Gastroesophageal sphincter (tissue), 4 donors: ENCODE measurements at regions not wholly inside any gene's neighbourhood (a gene's known extent, or its start where the extent isn't known, plus 50 kb on each side); places are given as distances from the start of the nearest gene placed in this dataset.

Source experiments
- ATAC-seq: fragments of 150-250 bp; one replicate; pipeline ENCODE4 v1.9.1; 2016; ENCODE audit warnings: mild to moderate bottlenecking, moderate library complexity
- H3K27ac ChIP-seq, 4 donors: fragments of 200-600 bp; sonication (generic) in 3 of 4; 1 replicate in 3 of 4; 2 replicates in 1 of 4; pipeline ENCODE4 v1.5.1; 2016 to 2019
- H3K27me3 ChIP-seq: fragments of 200-600 bp; sonication (generic); one replicate; pipeline ENCODE4 v1.5.1; 2019
- H3K36me3 ChIP-seq, 2 donors: fragments of 200-600 bp; sonication (generic); one replicate each; pipeline ENCODE4 v1.5.1; 2019; ENCODE audit warnings: control low read depth in 1 of 2
- H3K4me1 ChIP-seq, 3 donors: fragments of 200-600 bp; sonication (generic); 1 replicate in 2 of 3; 2 replicates in 1 of 3; pipeline ENCODE4 v1.5.1; 2016 to 2019; ENCODE audit warnings: control low read depth in 2 of 3
- H3K4me3 ChIP-seq, 2 donors: fragments of 200-600 bp; sonication (generic); one replicate each; pipeline ENCODE4 v1.5.1; 2019; ENCODE audit warnings: mild to moderate bottlenecking in 1 of 2, moderate library complexity in 1 of 2
- H3K9me3 ChIP-seq, 3 donors: fragments of 200-600 bp; sonication (generic); one replicate each; pipeline ENCODE4 v1.5.1; 2017 to 2019; ENCODE audit warnings: control low read depth in 2 of 3
- EP300 ChIP-seq: sonication (generic); formaldehyde crosslinking; IDR thresholded peaks from one replicate; pipeline ENCODE4 v1.6.1; 2017; ENCODE audit warnings: antibody characterized with exemption, mild to moderate bottlenecking
- POLR2A ChIP-seq, 2 donors: fragments of 450-650 bp; IDR thresholded peaks; one replicate each; pipeline ENCODE4 v1.6.1; 2017; ENCODE audit warnings: antibody characterized with exemption in 2 of 2, mild to moderate bottlenecking in 2 of 2, moderate library complexity in 1 of 2
- POLR2AphosphoS5 ChIP-seq: sonication (generic); formaldehyde crosslinking; IDR thresholded peaks from one replicate; pipeline ENCODE4 v1.6.1; 2017; ENCODE audit warnings: antibody characterized with exemption
- WGBS, 2 donors: methylation state at CpG; one replicate each; pipeline ENCODE4 v1.1.5; 2018; ENCODE audit warnings: low coverage in 1 of 2; 5-methylcytosine and 5-hydroxymethylcytosine counted together
- TF ChIP-seq, protein P1 (sequence below), 4 experiments: fragments of 200-600 bp in 2 of 4; fragments of 450-650 bp in 2 of 4; sonication (generic) in 1 of 4; IDR thresholded peaks; one replicate each; pipeline ENCODE4 v1.5.1; 2017 to 2019; ENCODE audit warnings: antibody characterized with exemption in 4 of 4, mild to moderate bottlenecking in 2 of 4, moderate library complexity in 2 of 4

DNA sequence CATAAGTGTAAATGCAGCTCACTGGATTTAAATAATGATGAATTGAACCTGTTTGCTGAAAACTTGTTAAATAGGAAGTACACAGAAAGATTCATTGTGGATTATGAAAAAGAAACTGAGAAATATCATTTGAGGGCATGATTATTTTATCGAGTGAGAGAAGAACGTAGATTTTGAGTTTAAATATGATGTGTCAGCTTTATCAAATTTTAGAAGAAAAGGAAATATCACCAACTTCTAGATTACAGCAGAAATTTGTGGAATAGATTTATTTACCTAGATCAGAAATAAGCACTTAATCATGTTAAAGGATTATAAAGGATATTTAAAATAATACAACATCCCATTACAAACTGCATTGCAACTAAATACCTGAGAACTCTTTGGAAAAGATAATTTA is 315.5 kb downstream of the ZPLD1 start:
- Histone ChIP-seq H3K27me3 (no peaks in the 10 kb centered on the region), H3K4me1 (no peaks in the 10 kb centered on the region), H3K36me3 (no peaks in the 10 kb centered on the region), H3K4me3 (no peak overlapping the region), H3K27ac (no peak overlapping the region), H3K9me3 (no peaks in the 10 kb centered on the region)
- ATAC-seq: no peak
- TF ChIP-seq POLR2AphosphoS5 (no peak), EP300 (no peak), POLR2A (IDR thresholded peaks at IDR 0.05) (no peak)
- TF ChIP-seq, protein P1, sequence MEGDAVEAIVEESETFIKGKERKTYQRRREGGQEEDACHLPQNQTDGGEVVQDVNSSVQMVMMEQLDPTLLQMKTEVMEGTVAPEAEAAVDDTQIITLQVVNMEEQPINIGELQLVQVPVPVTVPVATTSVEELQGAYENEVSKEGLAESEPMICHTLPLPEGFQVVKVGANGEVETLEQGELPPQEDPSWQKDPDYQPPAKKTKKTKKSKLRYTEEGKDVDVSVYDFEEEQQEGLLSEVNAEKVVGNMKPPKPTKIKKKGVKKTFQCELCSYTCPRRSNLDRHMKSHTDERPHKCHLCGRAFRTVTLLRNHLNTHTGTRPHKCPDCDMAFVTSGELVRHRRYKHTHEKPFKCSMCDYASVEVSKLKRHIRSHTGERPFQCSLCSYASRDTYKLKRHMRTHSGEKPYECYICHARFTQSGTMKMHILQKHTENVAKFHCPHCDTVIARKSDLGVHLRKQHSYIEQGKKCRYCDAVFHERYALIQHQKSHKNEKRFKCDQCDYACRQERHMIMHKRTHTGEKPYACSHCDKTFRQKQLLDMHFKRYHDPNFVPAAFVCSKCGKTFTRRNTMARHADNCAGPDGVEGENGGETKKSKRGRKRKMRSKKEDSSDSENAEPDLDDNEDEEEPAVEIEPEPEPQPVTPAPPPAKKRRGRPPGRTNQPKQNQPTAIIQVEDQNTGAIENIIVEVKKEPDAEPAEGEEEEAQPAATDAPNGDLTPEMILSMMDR (IDR thresholded peaks at IDR 0.05): no peak
- 90 to 91% methylated on average over 2 of the region's 2 CpGs for WGBS, 2 donors

DNA sequence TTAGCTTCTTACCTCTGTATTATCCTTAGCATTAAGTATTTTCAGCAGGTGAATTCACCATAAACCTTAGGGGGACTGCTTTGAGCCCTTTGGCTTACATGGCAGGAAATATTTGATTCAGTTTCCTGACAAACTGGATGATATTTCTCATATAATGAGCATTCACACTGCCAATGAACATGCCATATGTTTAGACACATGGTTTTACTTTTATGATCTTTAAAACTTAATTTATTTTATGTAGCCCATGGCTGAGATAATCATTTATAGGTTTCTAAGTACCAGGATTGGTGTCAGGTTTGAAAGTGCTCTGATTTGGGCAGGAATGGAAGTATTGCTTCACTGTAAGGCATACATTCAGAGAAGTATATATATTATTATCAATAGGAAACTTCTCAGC is 319.1 kb downstream of the ZPLD1 start:
- no peak for TF ChIP-seq POLR2A (IDR thresholded peaks at IDR 0.05)
- TF ChIP-seq, protein P1 (IDR thresholded peaks at IDR 0.05): no peak
- no peak for TF ChIP-seq POLR2AphosphoS5
- no peak for TF ChIP-seq EP300
- Histone ChIP-seq H3K27ac (no peak overlapping the region), H3K27me3 (no peaks in the 10 kb centered on the region), H3K4me1 (no peaks in the 10 kb centered on the region), H3K36me3 (no peaks in the 10 kb centered on the region), H3K4me3 (no peak overlapping the region), H3K9me3 (peaks cover 0 to 5% (median 0%) of the 10 kb centered on the region in 3 donors)
- ATAC-seq: no peak

DNA sequence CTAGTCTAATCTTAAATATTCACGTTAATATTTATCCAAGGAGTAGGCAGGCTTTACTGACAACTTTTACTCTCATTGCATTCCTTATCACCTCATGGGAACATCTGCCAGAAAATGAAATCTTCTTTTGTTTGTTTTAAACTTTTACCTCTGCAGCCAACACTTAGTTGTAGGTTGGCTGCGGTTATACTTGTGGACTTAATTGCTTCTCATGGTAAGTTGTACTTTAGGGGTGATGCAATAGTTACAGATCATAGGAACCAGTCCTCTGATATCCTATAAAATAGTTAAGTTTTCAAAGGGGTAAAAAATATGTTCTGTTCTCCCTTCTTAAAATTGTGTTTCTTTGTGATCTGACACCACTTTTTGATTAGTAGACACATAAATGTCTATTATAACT is 321.9 kb downstream of the ZPLD1 start:
- Histone ChIP-seq H3K36me3 (no peaks in the 10 kb centered on the region), H3K4me1 (no peaks in the 10 kb centered on the region), H3K9me3 (peaks cover 0 to 9% (median 0%) of the 10 kb centered on the region in 3 donors), H3K27me3 (no peaks in the 10 kb centered on the region), H3K4me3 (no peak overlapping the region), H3K27ac (no peak overlapping the region)
- WGBS, 2 donors: 54 to 60% methylated on average over 2 of the region's 2 CpGs
- TF ChIP-seq, protein P1 (IDR thresholded peaks at IDR 0.05): no peak
- no peak for TF ChIP-seq POLR2AphosphoS5
- TF ChIP-seq POLR2A (IDR thresholded peaks at IDR 0.05): no peak
- no peak for TF ChIP-seq EP300
- no peak for ATAC-seq

DNA sequence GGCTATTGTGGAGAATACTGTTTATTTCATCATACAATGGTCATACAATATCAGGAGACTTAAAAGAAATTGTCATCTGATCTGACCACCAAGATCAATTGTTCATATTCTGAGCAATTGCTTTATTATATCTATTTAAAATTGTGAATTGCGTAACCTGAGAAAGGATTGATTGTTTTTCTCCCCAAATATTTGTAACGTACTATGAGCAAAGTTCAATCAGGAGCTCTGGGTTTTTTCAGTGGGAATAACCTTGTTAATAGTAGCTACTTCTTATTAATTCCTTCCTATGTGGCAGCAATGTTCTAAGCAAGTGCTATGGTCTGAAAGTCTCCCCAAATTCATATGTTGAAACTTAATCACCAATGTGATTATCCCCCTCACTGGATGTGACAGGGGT is 323.1 kb downstream of the ZPLD1 start:
- ATAC-seq: no peak
- H3K9me3 ChIP-seq: peaks cover 0 to 9% (median 0%) of the 10 kb centered on the region in 3 donors
- H3K4me1 ChIP-seq: no peaks in the 10 kb centered on the region
- H3K36me3 ChIP-seq: no peaks in the 10 kb centered on the region
- 80 to 93% methylated on average over 2 of the region's 2 CpGs for WGBS, 2 donors
- no peaks in the 10 kb centered on the region for H3K27me3 ChIP-seq
- no peak for TF ChIP-seq EP300
- no peak for TF ChIP-seq POLR2AphosphoS5
- TF ChIP-seq, protein P1 (IDR thresholded peaks at IDR 0.05): no peak
- TF ChIP-seq POLR2A (IDR thresholded peaks at IDR 0.05): no peak
- H3K4me3 ChIP-seq: no peak overlapping the region
- no peak overlapping the region for H3K27ac ChIP-seq

DNA sequence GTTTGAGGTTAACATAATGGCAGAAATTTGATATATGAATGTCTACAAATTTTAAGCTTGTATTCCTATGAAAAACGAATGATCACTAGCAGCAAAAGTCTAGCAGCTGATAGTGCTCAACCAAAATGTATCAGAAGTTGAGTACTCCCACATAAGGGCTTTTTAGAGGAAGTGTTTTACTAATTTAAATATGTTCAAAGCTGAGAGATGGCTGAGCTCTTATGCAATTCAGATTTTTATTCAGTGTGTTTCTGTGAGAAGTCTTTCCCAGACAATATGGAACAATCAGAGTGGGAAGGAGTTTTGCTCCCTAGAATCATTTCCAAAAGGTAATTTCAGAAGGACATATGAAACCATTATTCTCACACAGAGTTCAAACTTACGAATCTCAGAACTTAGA is 327.0 kb downstream of the ZPLD1 start:
- Histone ChIP-seq H3K9me3 (peaks cover 0 to 9% (median 0%) of the 10 kb centered on the region in 3 donors), H3K27ac (no peak overlapping the region), H3K4me1 (no peaks in the 10 kb centered on the region), H3K36me3 (no peaks in the 10 kb centered on the region), H3K4me3 (no peak overlapping the region), H3K27me3 (no peaks in the 10 kb centered on the region)
- ATAC-seq: no peak
- TF ChIP-seq POLR2AphosphoS5 (no peak), POLR2A (IDR thresholded peaks at IDR 0.05) (no peak)
- WGBS, 2 donors: 45 to 72% methylated on average over 2 of the region's 2 CpGs
